Muscle layer of duodenum (tissue), 2 donors: ENCODE measurements at regions not wholly inside any gene's neighbourhood (a gene's known extent, or its start where the extent isn't known, plus 50 kb on each side); places are given as distances from the start of the nearest gene placed in this dataset.
A peak's percentile ranks its signal among the peaks of the same experiment; 100 is the strongest.

ENCODE experiments used
- H3K27ac ChIP-seq: one replicate; pipeline ENCODE4 v1.7.0; 2013; ENCODE audit warnings: mild to moderate bottlenecking, low read length
- H3K27me3 ChIP-seq: one replicate; pipeline ENCODE4 v1.7.0; 2013; ENCODE audit warnings: low read depth, mild to moderate bottlenecking, control low read depth, low read length
- H3K36me3 ChIP-seq, 2 donors: one replicate each; pipeline ENCODE4 v1.7.0; 2013; ENCODE audit warnings: low read length in 2 of 2, control low read depth in 1 of 2, mild to moderate bottlenecking in 1 of 2; ENCODE audit not compliant: insufficient read depth in 2 of 2, control insufficient read depth in 1 of 2
- H3K4me1 ChIP-seq, 2 donors: one replicate each; pipeline ENCODE4 v1.7.0; 2013; ENCODE audit warnings: low read length in 2 of 2, mild to moderate bottlenecking in 2 of 2, control low read depth in 1 of 2, moderate library complexity in 1 of 2; ENCODE audit not compliant: insufficient read depth in 2 of 2, control insufficient read depth in 1 of 2
- H3K4me3 ChIP-seq, 2 donors: one replicate each; pipeline ENCODE4 v1.7.0; 2013; ENCODE audit warnings: low read length in 2 of 2, low read depth in 1 of 2, mild to moderate bottlenecking in 1 of 2
- H3K9me3 ChIP-seq, 2 donors: one replicate each; pipeline ENCODE4 v1.7.0; 2013; ENCODE audit warnings: low read length in 2 of 2, control low read depth in 1 of 2, mild to moderate bottlenecking in 1 of 2; ENCODE audit not compliant: control insufficient read depth in 1 of 2
- donor health status: healthy.

DNA sequence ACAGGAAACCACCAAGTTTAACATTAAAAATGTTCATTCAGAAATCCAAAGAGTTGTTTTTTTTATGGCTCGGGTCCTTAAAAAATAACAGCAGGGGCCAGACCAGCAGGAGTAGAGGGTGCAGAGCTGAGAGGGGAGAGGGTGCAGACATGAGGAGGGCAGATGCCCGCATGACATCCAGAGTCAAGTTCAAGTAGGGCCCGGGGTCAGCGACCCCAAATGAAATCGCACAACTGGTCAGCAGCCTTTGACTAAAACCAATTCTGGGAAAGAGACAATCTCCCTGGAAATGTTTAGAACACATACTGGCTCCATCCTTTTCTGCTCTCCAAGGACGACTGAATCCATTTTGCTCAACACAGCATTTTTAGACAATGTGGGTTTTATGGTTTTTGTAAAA, 297.5 kb downstream of the FGFR2 start:
- Histone ChIP-seq H3K27ac (no peak overlapping the region), H3K4me1 (peaks cover 0 to 6% of the 10 kb centered on the region in 2 donors), H3K27me3 (no peaks in the 10 kb centered on the region), H3K9me3 (no peaks in the 10 kb centered on the region), H3K4me3 (no peak overlapping the region), H3K36me3 (no peaks in the 10 kb centered on the region)

DNA sequence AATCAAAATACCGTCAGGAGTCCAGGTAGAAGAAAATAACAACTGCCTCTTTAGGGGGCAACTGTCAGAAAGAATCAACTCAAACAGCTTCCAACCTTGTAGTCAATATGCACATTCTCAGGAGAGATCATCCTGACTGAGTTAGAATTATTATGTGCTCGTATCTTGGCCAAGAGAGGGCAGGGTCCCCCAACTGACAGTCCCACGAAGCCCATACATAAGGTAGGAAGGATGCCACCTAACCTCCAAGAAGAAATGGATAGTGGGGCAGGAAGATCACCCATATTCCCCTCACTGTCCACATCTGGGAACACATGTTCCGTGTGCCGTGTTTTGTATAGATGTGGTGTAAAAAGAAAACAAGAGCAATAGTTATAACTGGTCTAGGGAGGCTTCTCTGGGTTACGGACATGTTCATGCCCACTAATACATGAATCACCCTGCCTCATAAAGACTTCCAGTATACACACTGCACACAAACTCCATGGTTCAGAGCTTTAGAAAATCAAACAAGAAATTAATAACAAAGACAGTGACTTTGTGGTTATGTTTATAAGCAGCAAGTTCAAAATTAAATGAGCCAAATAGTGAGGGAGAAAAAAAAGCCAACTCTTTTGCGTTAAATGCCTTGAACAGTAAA, 295.6 kb downstream of the FGFR2 start:
- H3K27me3 ChIP-seq: no peaks in the 10 kb centered on the region
- no peaks in the 10 kb centered on the region for H3K36me3 ChIP-seq
- peaks cover 0 to 6% of the 10 kb centered on the region in 2 donors for H3K4me1 ChIP-seq
- no peak overlapping the region for H3K27ac ChIP-seq
- H3K4me3 ChIP-seq: no peak overlapping the region
- no peaks in the 10 kb centered on the region for H3K9me3 ChIP-seq

DNA sequence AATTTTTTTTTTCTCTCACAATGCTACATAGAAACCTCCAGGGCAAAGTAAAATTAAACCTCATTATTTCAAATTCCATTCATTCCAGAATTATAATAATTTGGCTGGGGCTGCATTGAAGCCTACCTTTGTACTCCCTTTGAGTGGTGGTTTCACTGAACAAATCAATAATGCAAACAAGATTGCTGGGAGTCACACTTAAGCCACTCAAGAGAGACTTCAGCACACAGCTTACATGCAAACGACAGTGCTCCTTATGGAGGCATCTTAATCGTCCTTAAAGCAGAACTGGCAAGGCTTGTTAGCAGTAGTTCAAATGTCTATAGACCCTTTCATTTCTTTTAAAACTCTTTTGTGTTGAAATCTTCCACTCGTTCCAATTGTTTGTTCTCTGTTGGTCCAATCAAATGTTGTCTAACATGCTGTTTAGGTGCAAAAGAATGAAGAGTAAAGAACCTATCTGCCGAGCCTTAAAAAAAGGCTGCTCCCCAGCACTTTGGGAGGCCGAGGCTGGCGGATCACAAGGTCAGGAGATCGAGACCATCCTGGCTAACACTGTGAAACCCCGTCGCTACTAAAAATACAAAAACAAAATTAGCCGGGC, 294.9 kb downstream of the FGFR2 start:
- Histone ChIP-seq H3K27ac (no peak overlapping the region), H3K9me3 (no peaks in the 10 kb centered on the region), H3K36me3 (no peaks in the 10 kb centered on the region), H3K4me1 (peaks cover 0 to 6% of the 10 kb centered on the region in 2 donors), H3K27me3 (no peaks in the 10 kb centered on the region), H3K4me3 (no peak overlapping the region)

DNA sequence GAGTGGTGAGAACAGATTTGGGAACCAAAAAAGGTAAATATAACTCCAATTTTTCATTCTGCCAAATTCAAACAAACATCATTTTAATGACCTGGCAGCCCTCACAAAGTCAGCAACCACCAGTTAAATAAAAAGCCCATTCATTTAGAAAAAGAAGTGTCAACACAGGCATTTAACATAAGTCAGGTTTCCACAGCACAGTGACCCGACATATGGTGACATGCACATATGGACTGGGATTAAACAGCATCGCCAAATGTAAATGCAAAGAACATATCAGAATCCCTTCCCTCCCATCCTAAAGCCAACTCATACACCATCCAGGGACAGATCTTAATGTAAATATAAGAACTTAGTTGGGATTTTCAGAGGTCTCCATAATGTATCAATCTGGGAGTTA, 293.2 kb downstream of the FGFR2 start:
- Histone ChIP-seq H3K27ac (no peak overlapping the region), H3K4me3 (no peak overlapping the region), H3K4me1 (peaks cover 0 to 6% of the 10 kb centered on the region in 2 donors), H3K27me3 (no peaks in the 10 kb centered on the region), H3K9me3 (no peaks in the 10 kb centered on the region), H3K36me3 (no peaks in the 10 kb centered on the region)

DNA sequence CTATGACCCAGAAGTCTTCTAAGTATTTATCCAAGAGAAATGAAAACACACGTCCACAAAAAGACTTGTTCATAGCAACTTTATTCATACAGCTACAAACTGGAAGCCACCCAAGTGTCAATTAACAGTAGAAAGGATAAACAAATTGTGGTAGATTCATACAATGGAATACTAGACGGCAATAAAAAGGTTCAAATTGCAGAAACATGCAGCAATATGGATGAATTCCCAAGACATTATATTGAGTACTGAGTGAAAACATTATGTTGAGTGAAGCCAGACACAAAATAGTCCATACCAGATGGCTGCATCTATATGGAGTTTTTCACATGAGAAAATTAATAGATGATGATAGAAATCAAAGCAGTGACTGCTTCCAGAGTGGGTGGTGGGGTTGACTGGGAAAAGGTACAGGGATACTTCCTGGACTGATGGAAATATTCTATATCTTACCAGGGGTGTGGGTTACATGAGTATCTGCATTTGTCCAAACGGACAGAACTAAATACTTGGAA, 292.0 kb downstream of the FGFR2 start:
- no peaks in the 10 kb centered on the region for H3K36me3 ChIP-seq
- H3K27ac ChIP-seq: no peak overlapping the region
- peaks cover 0 to 6% of the 10 kb centered on the region in 2 donors for H3K4me1 ChIP-seq
- H3K4me3 ChIP-seq: no peak overlapping the region
- no peaks in the 10 kb centered on the region for H3K27me3 ChIP-seq
- H3K9me3 ChIP-seq: no peaks in the 10 kb centered on the region

DNA sequence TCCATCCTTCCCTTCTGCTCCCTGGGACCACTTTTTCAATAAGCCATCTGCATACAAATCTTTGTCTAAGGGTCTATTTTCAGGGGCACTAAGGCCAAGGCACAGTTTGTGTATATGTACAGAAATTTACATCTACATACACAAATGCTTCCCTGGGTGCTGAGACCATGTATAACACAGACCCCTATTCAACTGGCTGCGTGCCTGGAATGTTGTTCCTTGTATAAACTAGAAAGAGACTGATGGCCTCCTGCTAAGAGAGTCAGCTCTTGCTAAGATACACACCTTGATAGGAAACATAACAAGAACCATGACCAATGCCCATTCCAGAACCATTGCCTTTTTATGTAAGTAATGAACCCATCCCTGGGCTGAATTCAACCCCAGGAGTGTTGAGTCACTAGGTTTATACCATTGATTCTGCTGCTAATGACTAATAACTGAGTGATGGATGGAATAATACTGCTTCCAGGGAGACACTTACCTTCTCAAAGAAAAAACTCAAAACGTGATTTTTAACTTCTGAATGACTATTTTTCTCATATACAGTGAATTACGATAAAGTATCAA, 290.7 kb downstream of the FGFR2 start:
- no peaks in the 10 kb centered on the region for H3K36me3 ChIP-seq
- no peaks in the 10 kb centered on the region for H3K4me1 ChIP-seq
- H3K4me3 ChIP-seq: no peak overlapping the region
- no peaks in the 10 kb centered on the region for H3K9me3 ChIP-seq
- no peak overlapping the region for H3K27ac ChIP-seq
- H3K27me3 ChIP-seq: no peaks in the 10 kb centered on the region

DNA sequence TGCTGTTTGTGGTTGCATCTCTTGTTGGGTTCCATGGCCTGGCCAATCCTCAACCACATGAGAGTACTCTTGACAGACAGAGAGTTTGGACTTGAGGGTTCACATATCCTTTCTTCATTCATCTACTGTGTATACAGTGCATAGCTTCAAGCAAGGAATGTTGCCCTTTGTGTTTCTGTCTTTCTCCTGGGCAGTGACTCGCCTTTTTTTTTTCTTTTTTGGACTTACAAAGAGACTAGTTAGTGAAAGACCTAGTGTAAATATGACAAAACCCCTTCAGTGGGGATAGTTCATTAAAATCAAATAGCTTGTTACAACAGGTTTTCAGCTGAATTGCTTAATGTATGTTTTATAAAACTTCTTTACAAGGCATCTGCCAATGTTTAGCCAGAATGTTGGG, 290.2 kb downstream of the FGFR2 start:
- Histone ChIP-seq H3K27ac (no peak overlapping the region), H3K36me3 (no peaks in the 10 kb centered on the region), H3K9me3 (no peaks in the 10 kb centered on the region), H3K27me3 (no peaks in the 10 kb centered on the region), H3K4me1 (no peaks in the 10 kb centered on the region), H3K4me3 (no peak overlapping the region)

DNA sequence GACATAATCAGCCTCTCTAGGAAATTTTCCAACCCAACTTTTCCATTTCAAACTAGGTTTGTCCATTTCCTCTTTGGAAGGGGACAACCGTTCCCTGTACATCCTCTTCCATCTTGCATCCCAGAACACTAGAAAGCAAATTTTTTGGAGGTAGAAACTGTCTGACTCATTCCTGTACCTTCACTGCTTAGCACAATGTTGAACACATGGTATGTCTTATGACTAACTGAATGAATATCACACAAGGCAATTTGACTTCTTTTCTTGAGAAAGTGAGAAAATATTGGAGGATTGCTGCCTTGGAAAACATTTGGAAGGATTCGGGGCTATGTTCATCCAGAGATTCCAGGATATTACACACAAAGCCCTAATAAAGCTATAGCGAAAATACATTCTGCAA, 289.1 kb downstream of the FGFR2 start:
- Histone ChIP-seq H3K4me3 (no peak overlapping the region), H3K27ac (no peak overlapping the region), H3K36me3 (no peaks in the 10 kb centered on the region)

DNA sequence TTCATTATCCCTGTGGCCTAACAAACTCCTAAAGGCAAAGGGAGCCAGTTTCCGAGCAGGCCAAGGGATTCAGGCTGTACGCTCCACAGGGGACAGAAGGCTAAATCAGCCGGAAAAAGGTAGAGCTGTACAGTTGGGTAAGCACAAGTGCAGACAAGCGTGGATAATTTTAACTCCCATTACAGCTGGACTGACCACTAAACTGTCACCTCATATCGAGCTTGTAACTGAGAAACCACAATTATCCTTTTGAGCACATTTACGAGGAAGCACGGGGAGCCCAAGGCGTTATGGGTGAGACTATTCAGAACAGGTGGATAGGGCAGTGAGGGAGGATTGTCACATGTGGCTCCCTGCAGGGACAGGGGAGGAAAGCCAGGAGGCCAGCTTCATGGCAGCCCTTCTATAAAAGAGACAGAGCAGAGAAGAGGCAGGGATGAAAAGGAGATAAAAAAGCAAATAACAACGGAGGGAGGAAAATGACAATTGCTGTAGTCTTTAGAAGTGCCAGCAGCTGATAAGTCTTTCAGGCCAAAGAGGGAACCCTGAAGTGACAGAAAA, 288.0 kb downstream of the FGFR2 start:
- H3K36me3 ChIP-seq: no peaks in the 10 kb centered on the region
- H3K27ac ChIP-seq: no peak overlapping the region
- peaks cover 0 to 5% of the 10 kb centered on the region in 2 donors for H3K4me1 ChIP-seq
- no peaks in the 10 kb centered on the region for H3K27me3 ChIP-seq
- H3K9me3 ChIP-seq: no peaks in the 10 kb centered on the region
- H3K4me3 ChIP-seq: no peak overlapping the region

More for the DNA sequence above, 289.1 kb downstream of the FGFR2 start:
- Histone ChIP-seq H3K9me3 (no peaks in the 10 kb centered on the region), H3K27me3 (no peaks in the 10 kb centered on the region), H3K4me1 (peaks cover 0 to 5% of the 10 kb centered on the region in 2 donors)

DNA sequence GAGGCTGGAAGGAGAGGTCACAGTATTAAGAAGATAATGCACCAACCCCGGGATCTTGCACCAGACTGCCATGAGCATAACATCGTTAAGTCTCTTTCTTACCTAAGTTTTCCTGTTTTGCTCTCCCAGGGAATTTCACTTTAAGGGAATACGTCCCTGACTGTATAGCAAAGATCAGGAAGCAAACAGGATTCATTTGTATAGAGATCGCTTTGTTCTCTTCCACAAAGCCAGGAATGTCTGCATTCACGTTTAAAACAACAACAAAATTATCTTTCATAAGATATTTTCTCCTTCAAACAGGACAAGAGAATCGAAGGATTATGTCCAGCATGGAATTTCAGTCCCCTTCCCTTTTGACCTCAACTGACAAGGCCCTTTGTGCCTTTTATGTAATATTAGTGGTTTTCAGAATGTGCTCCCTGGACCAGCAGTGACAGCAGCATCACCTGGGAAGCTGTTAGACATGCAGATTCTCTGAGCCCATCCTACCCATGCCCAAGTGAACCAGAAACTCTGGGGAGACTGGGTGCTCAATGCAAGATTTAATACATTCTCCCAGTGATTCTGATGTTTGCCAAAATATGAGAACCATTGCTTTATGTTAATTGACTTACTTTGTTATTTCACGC, 286.3 kb downstream of the FGFR2 start:
- H3K9me3 ChIP-seq: no peaks in the 10 kb centered on the region
- H3K36me3 ChIP-seq: no peaks in the 10 kb centered on the region
- H3K4me3 ChIP-seq: no peak overlapping the region
- peaks cover 0 to 5% of the 10 kb centered on the region in 2 donors for H3K4me1 ChIP-seq
- no peaks in the 10 kb centered on the region for H3K27me3 ChIP-seq
- no peak overlapping the region for H3K27ac ChIP-seq

DNA sequence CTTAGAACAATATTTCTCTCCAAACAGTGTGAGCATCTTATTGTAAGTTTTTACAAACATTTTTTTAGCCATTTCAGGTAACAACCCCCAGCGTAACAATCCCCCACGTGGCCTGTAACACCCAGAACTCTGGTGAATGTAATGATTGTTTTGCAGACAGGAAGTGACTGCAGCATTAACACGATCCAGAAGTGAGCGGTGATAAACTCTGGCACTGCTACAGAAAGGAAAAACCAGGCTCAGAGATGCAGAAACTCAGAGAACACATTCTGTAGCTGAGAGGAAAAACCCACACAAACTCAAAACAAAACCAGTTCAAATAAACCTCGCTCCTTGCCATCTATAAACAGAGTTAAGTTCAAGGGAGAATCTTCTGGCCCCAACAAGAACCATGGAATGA, 285.7 kb downstream of the FGFR2 start:
- Histone ChIP-seq H3K27ac (peak overlapping the region; percentile 11), H3K27me3 (no peaks in the 10 kb centered on the region), H3K9me3 (no peaks in the 10 kb centered on the region), H3K36me3 (no peaks in the 10 kb centered on the region), H3K4me3 (no peak overlapping the region), H3K4me1 (peaks cover 0 to 5% of the 10 kb centered on the region in 2 donors)
